GM12891 (cell line): ENCODE measurements at regions not wholly inside any gene's neighbourhood (a gene's known extent, or its start where the extent isn't known, plus 50 kb on each side); places are given as distances from the start of the nearest gene placed in this dataset.

ENCODE experiments used
- POLR2AphosphoS5 ChIP-seq: IDR thresholded peaks from 2 replicates; pipeline ENCODE4 v1.6.1; 2011; ENCODE audit warnings: low read depth, low read length, control low read depth
- TAF1 ChIP-seq: IDR thresholded peaks from 2 replicates; pipeline ENCODE4 v1.6.1; 2011; ENCODE audit warnings: low read depth, low read length, control low read depth

GRCh38 chr6:12457094-12457493, 166.9 kb downstream of the EDN1 start:
- TF ChIP-seq TAF1 (no peak), POLR2AphosphoS5 (no peak)
